ENCODE measurements at regions not wholly inside any gene's neighbourhood (a gene's known extent, or its start where the extent isn't known, plus 50 kb on each side); places are given as distances from the start of the nearest gene placed in this dataset.

GRCh38 chr20:57006411-57007170 is 259.9 kb downstream of the BMP7 start:
- Histone ChIP-seq H3K4me1 (no peaks in the 10 kb centered on the region), H3K27me3 (peaks cover 0 to 18% of the 10 kb centered on the region in 2 donors), H3K4me3 (no peak overlapping the region), H3K27ac (no peak overlapping the region), H3K36me3 (no peaks in the 10 kb centered on the region), H3K9me3 (no peaks in the 10 kb centered on the region)
- intact Hi-C loops (cut with DNase I; ENCODE audit: low total_unique reads): no loop called here
- no peak for DNase-seq (ENCODE audit: low spot score in 2 of 2)
- TF ChIP-seq POLR2AphosphoS5 (IDR thresholded peaks at IDR 0.05) (no peak), POLR2A (IDR thresholded peaks at IDR 0.05) (no peak)
- TF ChIP-seq, protein P1, sequence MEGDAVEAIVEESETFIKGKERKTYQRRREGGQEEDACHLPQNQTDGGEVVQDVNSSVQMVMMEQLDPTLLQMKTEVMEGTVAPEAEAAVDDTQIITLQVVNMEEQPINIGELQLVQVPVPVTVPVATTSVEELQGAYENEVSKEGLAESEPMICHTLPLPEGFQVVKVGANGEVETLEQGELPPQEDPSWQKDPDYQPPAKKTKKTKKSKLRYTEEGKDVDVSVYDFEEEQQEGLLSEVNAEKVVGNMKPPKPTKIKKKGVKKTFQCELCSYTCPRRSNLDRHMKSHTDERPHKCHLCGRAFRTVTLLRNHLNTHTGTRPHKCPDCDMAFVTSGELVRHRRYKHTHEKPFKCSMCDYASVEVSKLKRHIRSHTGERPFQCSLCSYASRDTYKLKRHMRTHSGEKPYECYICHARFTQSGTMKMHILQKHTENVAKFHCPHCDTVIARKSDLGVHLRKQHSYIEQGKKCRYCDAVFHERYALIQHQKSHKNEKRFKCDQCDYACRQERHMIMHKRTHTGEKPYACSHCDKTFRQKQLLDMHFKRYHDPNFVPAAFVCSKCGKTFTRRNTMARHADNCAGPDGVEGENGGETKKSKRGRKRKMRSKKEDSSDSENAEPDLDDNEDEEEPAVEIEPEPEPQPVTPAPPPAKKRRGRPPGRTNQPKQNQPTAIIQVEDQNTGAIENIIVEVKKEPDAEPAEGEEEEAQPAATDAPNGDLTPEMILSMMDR (IDR thresholded peaks at IDR 0.05): no peak

DNA sequence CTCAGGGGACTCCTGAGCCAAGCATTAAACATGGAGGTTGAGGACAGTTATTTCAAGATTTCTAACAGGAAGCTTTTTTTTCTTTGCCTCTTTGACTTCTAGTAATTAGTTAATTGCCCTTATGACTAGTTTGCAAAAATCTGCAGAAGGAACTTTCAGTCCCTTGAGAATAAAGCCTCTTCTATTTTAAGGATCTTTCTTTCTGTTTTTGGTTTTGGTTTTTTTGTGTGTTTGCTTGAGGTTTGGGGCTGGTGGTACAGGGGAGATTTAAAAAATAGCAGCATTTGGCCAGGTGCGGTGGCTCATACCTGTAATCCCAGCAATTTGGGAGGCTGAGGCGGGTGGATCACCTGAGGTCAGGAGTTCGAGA is 259.3 kb downstream of the BMP7 start:
- peaks cover 0 to 18% of the 10 kb centered on the region in 2 donors for H3K27me3 ChIP-seq
- intact Hi-C loops (cut with DNase I; ENCODE audit: low total_unique reads): no loop called here

DNA sequence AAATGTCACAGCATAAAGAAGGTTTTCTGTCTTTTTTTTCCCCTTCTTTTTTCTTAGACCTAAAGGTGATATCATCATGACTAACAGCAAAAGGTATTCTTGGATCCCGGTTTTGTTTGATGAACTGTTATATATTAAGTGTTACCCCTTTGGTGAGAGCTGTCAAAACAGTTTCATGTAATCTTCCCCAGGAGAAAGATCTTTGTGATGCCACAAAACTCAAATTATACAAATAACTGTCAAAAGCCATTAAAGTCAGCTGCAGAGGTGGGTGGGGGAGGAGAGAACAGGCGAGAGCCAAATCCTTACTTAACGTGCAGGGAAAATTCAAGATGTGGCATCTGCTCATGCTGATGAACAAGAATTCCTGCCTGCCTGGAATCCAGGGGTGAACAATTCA is 258.2 kb downstream of the BMP7 start:
- intact Hi-C loops (cut with DNase I; ENCODE audit: low total_unique reads): no loop called here
- H3K27ac ChIP-seq: no peak overlapping the region
- no peaks in the 10 kb centered on the region for H3K4me1 ChIP-seq
- TF ChIP-seq, protein P1 (IDR thresholded peaks at IDR 0.05): no peak
- TF ChIP-seq POLR2A (IDR thresholded peaks at IDR 0.05) (no peak), POLR2AphosphoS5 (IDR thresholded peaks at IDR 0.05) (no peak)
- H3K27me3 ChIP-seq: peaks cover 0 to 11% of the 10 kb centered on the region in 2 donors
- no peak overlapping the region for H3K4me3 ChIP-seq
- no peak for DNase-seq (ENCODE audit: low spot score in 2 of 2)
- H3K9me3 ChIP-seq: no peaks in the 10 kb centered on the region
- H3K36me3 ChIP-seq: no peaks in the 10 kb centered on the region

More for the DNA sequence above, 259.3 kb downstream of the BMP7 start:
- Histone ChIP-seq H3K9me3 (no peaks in the 10 kb centered on the region), H3K27ac (no peak overlapping the region), H3K36me3 (no peaks in the 10 kb centered on the region), H3K4me3 (no peak overlapping the region), H3K4me1 (no peaks in the 10 kb centered on the region)
- DNase-seq (ENCODE audit: low spot score in 2 of 2): no peak
- TF ChIP-seq POLR2AphosphoS5 (IDR thresholded peaks at IDR 0.05) (no peak), POLR2A (IDR thresholded peaks at IDR 0.05) (no peak)
- TF ChIP-seq, protein P1 (IDR thresholded peaks at IDR 0.05): no peak

- H3K27me3 ChIP-seq: peaks cover 0 to 7% of the 10 kb centered on the region in 2 donors
- TF ChIP-seq, protein P1 (IDR thresholded peaks at IDR 0.05): no peak
- no peak for TF ChIP-seq POLR2A (IDR thresholded peaks at IDR 0.05)
- TF ChIP-seq POLR2AphosphoS5 (IDR thresholded peaks at IDR 0.05): no peak
- no peak for DNase-seq (ENCODE audit: low spot score in 2 of 2)
- no peaks in the 10 kb centered on the region for H3K4me1 ChIP-seq
- H3K9me3 ChIP-seq: no peaks in the 10 kb centered on the region
- no peak overlapping the region for H3K4me3 ChIP-seq
- H3K36me3 ChIP-seq: no peaks in the 10 kb centered on the region
- H3K27ac ChIP-seq: no peak overlapping the region
- intact Hi-C loops (cut with DNase I; ENCODE audit: low total_unique reads): no loop called here
Observed at GRCh38 chr20:57009355-57009754, 257.1 kb downstream of the BMP7 start.

- H3K36me3 ChIP-seq: no peaks in the 10 kb centered on the region
- TF ChIP-seq POLR2A (IDR thresholded peaks at IDR 0.05) (no peak), POLR2AphosphoS5 (IDR thresholded peaks at IDR 0.05) (no peak)
- TF ChIP-seq, protein P1 (IDR thresholded peaks at IDR 0.05): no peak
- no peak overlapping the region for H3K27ac ChIP-seq
- H3K4me3 ChIP-seq: no peak overlapping the region
- intact Hi-C loops (cut with DNase I; ENCODE audit: low total_unique reads): no loop called here
- peaks cover 0 to 2% of the 10 kb centered on the region in 2 donors for H3K27me3 ChIP-seq
- no peak for DNase-seq (ENCODE audit: low spot score in 2 of 2)
- H3K9me3 ChIP-seq: no peaks in the 10 kb centered on the region
- H3K4me1 ChIP-seq: no peaks in the 10 kb centered on the region
Observed at GRCh38 chr20:57009775-57010174, 256.7 kb downstream of the BMP7 start.
